ENCODE measurements at regions not wholly inside any gene's neighbourhood (a gene's known extent, or its start where the extent isn't known, plus 50 kb on each side); places are given as distances from the start of the nearest gene placed in this dataset.

GRCh38 chr16:54817432-54817831, 113.2 kb upstream of the IRX5 start:
- Histone ChIP-seq H3K4me2 (ENCODE audit: unreplicated experiment) (no peak overlapping the region), H3K79me2 (ENCODE audit: insufficient read depth) (no peaks in the 10 kb centered on the region), H3K9me2 (ENCODE audit: insufficient read depth) (no peaks in the 10 kb centered on the region), H2AFZ (no peak overlapping the region), H3K36me3 (ENCODE audit: low read depth) (no peaks in the 10 kb centered on the region), H3K4me1 (ENCODE audit: insufficient read depth) (no peaks in the 10 kb centered on the region), H4K20me1 (ENCODE audit: insufficient read depth) (no peaks in the 10 kb centered on the region), H3K4me3 (no peak overlapping the region), H3K9me3 (ENCODE audit: low read depth) (no peaks in the 10 kb centered on the region), H3F3A (ENCODE audit: insufficient read depth) (no peaks in the 10 kb centered on the region), H3K27me3 (replicated peaks; ENCODE audit: insufficient read depth) (0 out of 2 replicates have a peak, but pooled peaks cover 7% of the 10 kb centered on the region), H3K9ac (no peak overlapping the region), H3K27ac (no peak overlapping the region)
- peak; percentile 15 for DNase-seq
- 64% methylated on average over 10 of the region's 10 CpGs for WGBS, 2 experiments (ENCODE audit: low coverage in 1 of 2, low lambda C conversion rate in 2 of 2, missing lambda C conversion rate in 2 of 2)
- in situ Hi-C loops (cut with MboI), result no loop called here
- TF ChIP-seq EZH2 (IDR thresholded peaks at IDR 0.05; ENCODE audit: insufficient read depth, poor library complexity, severe bottlenecking) (no peak), EZH2phosphoT487 (IDR thresholded peaks at IDR 0.05; ENCODE audit: insufficient read depth, low read depth) (no peak)

GRCh38 chr16:54816471-54816870, 114.2 kb upstream of the IRX5 start:
- WGBS, 2 experiments (ENCODE audit: low coverage in 1 of 2, low lambda C conversion rate in 2 of 2, missing lambda C conversion rate in 2 of 2), result 53 to 59% methylated on average over 3 of the region's 3 CpGs
- H3K27ac ChIP-seq, result no peak overlapping the region
- no peaks in the 10 kb centered on the region for H3F3A ChIP-seq (ENCODE audit: insufficient read depth)
- no peak overlapping the region for H3K4me3 ChIP-seq
- no peaks in the 10 kb centered on the region for H3K79me2 ChIP-seq (ENCODE audit: insufficient read depth)
- H3K9me3 ChIP-seq (ENCODE audit: low read depth), result no peaks in the 10 kb centered on the region
- H3K4me1 ChIP-seq (ENCODE audit: insufficient read depth), result no peaks in the 10 kb centered on the region
- in situ Hi-C loops (cut with MboI), result no loop called here
- H3K9me2 ChIP-seq (ENCODE audit: insufficient read depth), result no peaks in the 10 kb centered on the region
- no peaks in the 10 kb centered on the region for H3K36me3 ChIP-seq (ENCODE audit: low read depth)
- no peak overlapping the region for H3K9ac ChIP-seq
- H4K20me1 ChIP-seq (ENCODE audit: insufficient read depth), result no peaks in the 10 kb centered on the region
- no peak overlapping the region for H2AFZ ChIP-seq
- DNase-seq, result no peak
- no peak overlapping the region for H3K4me2 ChIP-seq (ENCODE audit: unreplicated experiment)
- peaks cover 17% of the 10 kb centered on the region; the same call in 1 of the 2 replicates for H3K27me3 ChIP-seq (replicated peaks; ENCODE audit: insufficient read depth)
- TF ChIP-seq EZH2phosphoT487 (IDR thresholded peaks at IDR 0.05; ENCODE audit: insufficient read depth, low read depth), result no peak
- TF ChIP-seq EZH2 (IDR thresholded peaks at IDR 0.05; ENCODE audit: insufficient read depth, poor library complexity, severe bottlenecking), result no peak

GRCh38 chr16:54815177-54815576, 115.5 kb upstream of the IRX5 start:
- H3K9me3 ChIP-seq (ENCODE audit: low read depth), result no peaks in the 10 kb centered on the region
- WGBS, 2 experiments (ENCODE audit: low coverage in 1 of 2, low lambda C conversion rate in 2 of 2, missing lambda C conversion rate in 2 of 2), result 18 to 27% methylated on average over 3 of the region's 3 CpGs
- in situ Hi-C loops (cut with MboI), result no loop called here

GRCh38 chr16:54813778-54814177, 116.9 kb upstream of the IRX5 start:
- Histone ChIP-seq H3K9me3 (ENCODE audit: low read depth) (no peaks in the 10 kb centered on the region), H3K4me3 (no peak overlapping the region), H3K27ac (no peak overlapping the region), H4K20me1 (ENCODE audit: insufficient read depth) (no peaks in the 10 kb centered on the region), H3K9me2 (ENCODE audit: insufficient read depth) (no peaks in the 10 kb centered on the region), H3K27me3 (replicated peaks; ENCODE audit: insufficient read depth) (peaks cover 24% of the 10 kb centered on the region), H3F3A (ENCODE audit: insufficient read depth) (no peaks in the 10 kb centered on the region), H3K4me2 (ENCODE audit: unreplicated experiment) (no peak overlapping the region), H3K36me3 (ENCODE audit: low read depth) (no peaks in the 10 kb centered on the region), H3K9ac (no peak overlapping the region), H3K79me2 (ENCODE audit: insufficient read depth) (no peaks in the 10 kb centered on the region), H2AFZ (no peak overlapping the region), H3K4me1 (ENCODE audit: insufficient read depth) (no peaks in the 10 kb centered on the region)
- no peak for DNase-seq
- 79 to 80% methylated on average over 5 of the region's 5 CpGs for WGBS, 2 experiments (ENCODE audit: low coverage in 1 of 2, low lambda C conversion rate in 2 of 2, missing lambda C conversion rate in 2 of 2)
- in situ Hi-C loops (cut with MboI), result no loop called here
- TF ChIP-seq EZH2 (IDR thresholded peaks at IDR 0.05; ENCODE audit: insufficient read depth, poor library complexity, severe bottlenecking), result no peak
- no peak for TF ChIP-seq EZH2phosphoT487 (IDR thresholded peaks at IDR 0.05; ENCODE audit: insufficient read depth, low read depth)

More at GRCh38 chr16:54815177-54815576, 115.5 kb upstream of the IRX5 start:
- Histone ChIP-seq H3K4me2 (ENCODE audit: unreplicated experiment) (no peak overlapping the region), H3F3A (ENCODE audit: insufficient read depth) (no peaks in the 10 kb centered on the region), H3K9ac (no peak overlapping the region), H3K4me3 (no peak overlapping the region), H4K20me1 (ENCODE audit: insufficient read depth) (no peaks in the 10 kb centered on the region), H3K79me2 (ENCODE audit: insufficient read depth) (no peaks in the 10 kb centered on the region), H3K27me3 (replicated peaks; ENCODE audit: insufficient read depth) (peaks cover 18% of the 10 kb centered on the region), H3K9me2 (ENCODE audit: insufficient read depth) (no peaks in the 10 kb centered on the region), H3K27ac (no peak overlapping the region), H3K4me1 (ENCODE audit: insufficient read depth) (no peaks in the 10 kb centered on the region), H2AFZ (no peak overlapping the region), H3K36me3 (ENCODE audit: low read depth) (no peaks in the 10 kb centered on the region)
- DNase-seq, result no peak
- TF ChIP-seq EZH2 (IDR thresholded peaks at IDR 0.05; ENCODE audit: insufficient read depth, poor library complexity, severe bottlenecking) (no peak), EZH2phosphoT487 (IDR thresholded peaks at IDR 0.05; ENCODE audit: insufficient read depth, low read depth) (no peak)

GRCh38 chr16:54812229-54812628, 118.4 kb upstream of the IRX5 start:
- Histone ChIP-seq H3K27ac (no peak overlapping the region), H3K79me2 (ENCODE audit: insufficient read depth) (no peaks in the 10 kb centered on the region), H3K36me3 (ENCODE audit: low read depth) (no peaks in the 10 kb centered on the region), H3K9me2 (ENCODE audit: insufficient read depth) (no peaks in the 10 kb centered on the region), H3K27me3 (replicated peaks; ENCODE audit: insufficient read depth) (peaks cover 26% of the 10 kb centered on the region), H3F3A (ENCODE audit: insufficient read depth) (no peaks in the 10 kb centered on the region), H4K20me1 (ENCODE audit: insufficient read depth) (no peaks in the 10 kb centered on the region), H3K9ac (no peak overlapping the region), H3K4me2 (ENCODE audit: unreplicated experiment) (no peak overlapping the region), H3K4me3 (no peak overlapping the region), H3K4me1 (ENCODE audit: insufficient read depth) (no peaks in the 10 kb centered on the region), H3K9me3 (ENCODE audit: low read depth) (no peaks in the 10 kb centered on the region), H2AFZ (no peak overlapping the region)
- WGBS, 2 experiments (ENCODE audit: low coverage in 1 of 2, low lambda C conversion rate in 2 of 2, missing lambda C conversion rate in 2 of 2), result 17 to 19% methylated on average over 3 of the region's 3 CpGs
- in situ Hi-C loops (cut with MboI), result no loop called here
- peak; percentile 22 for DNase-seq
- TF ChIP-seq EZH2 (IDR thresholded peaks at IDR 0.05; ENCODE audit: insufficient read depth, poor library complexity, severe bottlenecking) (no peak), EZH2phosphoT487 (IDR thresholded peaks at IDR 0.05; ENCODE audit: insufficient read depth, low read depth) (no peak)

Measured in GM23248 (cell line).